WERI-Rb-1 (cell line): ENCODE measurements at regions not wholly inside any gene's neighbourhood (a gene's known extent, or its start where the extent isn't known, plus 50 kb on each side); places are given as distances from the start of the nearest gene placed in this dataset.

Source experiments
- DNase-seq: peaks from one replicate; pipeline ENCODE4 v3.0.0-alpha.2; 2020
- H3K27ac ChIP-seq: fragments of 250-450 bp; sonication (Bioruptor Pico); 2 replicates; pipeline ENCODE4 v1.5.1; 2020; ENCODE audit warnings: mild to moderate bottlenecking, moderate library complexity
- H3K27me3 ChIP-seq: fragments of 250-450 bp; sonication (Bioruptor Pico); 2 replicates; pipeline ENCODE4 v1.5.1; 2021; ENCODE audit warnings: mild to moderate bottlenecking, low read depth, moderate library complexity; ENCODE audit not compliant: insufficient read depth, severe bottlenecking
- H3K36me3 ChIP-seq: fragments of 250-450 bp; sonication (Bioruptor Pico); 2 replicates; pipeline ENCODE4 v1.5.1; 2020; ENCODE audit warnings: mild to moderate bottlenecking, moderate library complexity
- H3K4me3 ChIP-seq: 2 replicates; pipeline ENCODE4 v1.5.1; 2011; ENCODE audit warnings: low read depth, mild to moderate bottlenecking, control low read depth, low read length
- H3K9me3 ChIP-seq: fragments of 250-450 bp; sonication (Bioruptor Pico); 2 replicates; pipeline ENCODE4 v1.5.1; 2021; ENCODE audit warnings: mild to moderate bottlenecking, moderate library complexity; ENCODE audit not compliant: severe bottlenecking
- TF ChIP-seq, protein P1 (sequence below): IDR thresholded peaks from 2 replicates; pipeline ENCODE4 v1.5.1; 2011; ENCODE audit warnings: low read depth, mild to moderate bottlenecking, control low read depth, inconsistent platforms, low read length

DNA sequence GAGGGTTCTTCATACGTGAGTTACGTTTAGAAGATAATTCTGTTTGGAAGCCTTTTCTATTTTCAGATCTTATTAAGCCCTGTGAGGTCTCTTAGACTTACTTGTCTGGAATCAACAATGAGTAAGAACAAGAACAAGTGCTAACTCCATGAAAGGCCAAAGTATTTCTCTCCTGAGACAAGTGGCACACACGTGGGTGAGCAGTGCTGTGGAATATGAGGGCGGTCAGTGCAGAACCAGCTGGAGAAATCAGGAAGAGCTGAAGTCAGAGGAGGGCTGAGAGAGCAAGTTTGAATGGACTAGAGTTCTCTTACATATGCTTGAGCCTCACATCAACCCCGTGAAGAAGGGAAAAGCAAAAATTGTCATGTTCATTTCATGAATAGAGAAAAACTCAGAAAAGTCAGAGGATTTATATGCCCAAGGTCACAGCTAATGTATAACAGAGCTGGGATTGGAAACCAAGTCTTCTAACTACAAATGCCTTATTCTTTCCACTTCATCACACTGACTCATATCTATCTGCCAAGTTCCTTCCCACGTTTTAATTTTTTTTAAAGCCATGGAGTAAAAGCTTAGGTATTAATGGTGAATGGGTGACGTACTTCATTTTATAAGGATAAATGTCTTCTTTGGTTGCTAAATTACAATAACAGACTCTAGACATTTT is 201.3 kb upstream of the DTNBP1 start:
- TF ChIP-seq, protein P1, sequence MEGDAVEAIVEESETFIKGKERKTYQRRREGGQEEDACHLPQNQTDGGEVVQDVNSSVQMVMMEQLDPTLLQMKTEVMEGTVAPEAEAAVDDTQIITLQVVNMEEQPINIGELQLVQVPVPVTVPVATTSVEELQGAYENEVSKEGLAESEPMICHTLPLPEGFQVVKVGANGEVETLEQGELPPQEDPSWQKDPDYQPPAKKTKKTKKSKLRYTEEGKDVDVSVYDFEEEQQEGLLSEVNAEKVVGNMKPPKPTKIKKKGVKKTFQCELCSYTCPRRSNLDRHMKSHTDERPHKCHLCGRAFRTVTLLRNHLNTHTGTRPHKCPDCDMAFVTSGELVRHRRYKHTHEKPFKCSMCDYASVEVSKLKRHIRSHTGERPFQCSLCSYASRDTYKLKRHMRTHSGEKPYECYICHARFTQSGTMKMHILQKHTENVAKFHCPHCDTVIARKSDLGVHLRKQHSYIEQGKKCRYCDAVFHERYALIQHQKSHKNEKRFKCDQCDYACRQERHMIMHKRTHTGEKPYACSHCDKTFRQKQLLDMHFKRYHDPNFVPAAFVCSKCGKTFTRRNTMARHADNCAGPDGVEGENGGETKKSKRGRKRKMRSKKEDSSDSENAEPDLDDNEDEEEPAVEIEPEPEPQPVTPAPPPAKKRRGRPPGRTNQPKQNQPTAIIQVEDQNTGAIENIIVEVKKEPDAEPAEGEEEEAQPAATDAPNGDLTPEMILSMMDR: no peak
- no peak overlapping the region for H3K4me3 ChIP-seq

DNA sequence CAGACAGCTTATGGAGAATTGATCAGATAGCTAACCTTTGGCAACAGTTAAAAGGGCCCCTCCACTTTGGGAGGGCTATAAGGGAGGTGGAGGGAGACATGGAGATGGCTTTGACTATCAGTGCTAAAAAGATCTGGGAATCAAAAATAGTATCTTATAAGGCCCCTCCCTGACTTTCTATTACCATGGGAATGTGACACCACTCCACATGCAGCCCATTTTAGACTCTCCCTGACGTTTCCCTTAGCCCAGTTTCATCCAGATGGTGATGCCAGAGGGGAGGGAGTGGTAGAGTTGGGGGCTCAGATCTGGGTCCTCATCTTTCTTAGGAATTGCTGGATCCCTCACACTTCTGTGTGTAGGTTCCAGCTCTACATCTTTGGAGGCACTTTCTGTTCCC is 200.0 kb upstream of the DTNBP1 start:
- Histone ChIP-seq H3K27me3 (no peaks in the 10 kb centered on the region), H3K4me3 (no peak overlapping the region), H3K36me3 (no peaks in the 10 kb centered on the region), H3K9me3 (no peaks in the 10 kb centered on the region), H3K27ac (no peak overlapping the region)
- no peak for DNase-seq
- TF ChIP-seq, protein P1: no peak

More for the DNA sequence above, 201.3 kb upstream of the DTNBP1 start:
- no peak overlapping the region for H3K27ac ChIP-seq
- H3K27me3 ChIP-seq: no peaks in the 10 kb centered on the region
- DNase-seq: no peak
- H3K36me3 ChIP-seq: no peaks in the 10 kb centered on the region
- no peaks in the 10 kb centered on the region for H3K9me3 ChIP-seq

DNA sequence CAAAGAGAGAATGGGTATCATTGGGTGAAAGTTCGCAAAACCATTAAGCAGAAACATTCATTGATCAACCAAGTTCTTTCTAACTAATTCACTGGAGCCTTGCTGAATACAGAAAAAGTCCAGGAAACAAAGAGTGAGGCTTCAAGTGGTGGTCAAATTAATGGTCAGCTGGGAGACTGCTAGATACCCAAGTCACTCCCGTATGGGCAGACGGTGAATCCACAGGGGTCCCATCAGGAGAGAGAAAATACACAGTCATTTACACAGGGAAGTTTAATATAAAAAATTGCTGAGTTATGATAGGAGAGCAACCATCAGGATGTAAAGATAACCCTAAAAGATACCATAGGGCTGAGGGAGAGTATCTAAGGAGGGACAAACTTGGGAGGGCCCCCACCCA is 198.7 kb upstream of the DTNBP1 start:
- no peaks in the 10 kb centered on the region for H3K27me3 ChIP-seq
- no peak for DNase-seq
- H3K36me3 ChIP-seq: no peaks in the 10 kb centered on the region
- TF ChIP-seq, protein P1: no peak
- no peaks in the 10 kb centered on the region for H3K9me3 ChIP-seq
- H3K4me3 ChIP-seq: no peak overlapping the region
- no peak overlapping the region for H3K27ac ChIP-seq

DNA sequence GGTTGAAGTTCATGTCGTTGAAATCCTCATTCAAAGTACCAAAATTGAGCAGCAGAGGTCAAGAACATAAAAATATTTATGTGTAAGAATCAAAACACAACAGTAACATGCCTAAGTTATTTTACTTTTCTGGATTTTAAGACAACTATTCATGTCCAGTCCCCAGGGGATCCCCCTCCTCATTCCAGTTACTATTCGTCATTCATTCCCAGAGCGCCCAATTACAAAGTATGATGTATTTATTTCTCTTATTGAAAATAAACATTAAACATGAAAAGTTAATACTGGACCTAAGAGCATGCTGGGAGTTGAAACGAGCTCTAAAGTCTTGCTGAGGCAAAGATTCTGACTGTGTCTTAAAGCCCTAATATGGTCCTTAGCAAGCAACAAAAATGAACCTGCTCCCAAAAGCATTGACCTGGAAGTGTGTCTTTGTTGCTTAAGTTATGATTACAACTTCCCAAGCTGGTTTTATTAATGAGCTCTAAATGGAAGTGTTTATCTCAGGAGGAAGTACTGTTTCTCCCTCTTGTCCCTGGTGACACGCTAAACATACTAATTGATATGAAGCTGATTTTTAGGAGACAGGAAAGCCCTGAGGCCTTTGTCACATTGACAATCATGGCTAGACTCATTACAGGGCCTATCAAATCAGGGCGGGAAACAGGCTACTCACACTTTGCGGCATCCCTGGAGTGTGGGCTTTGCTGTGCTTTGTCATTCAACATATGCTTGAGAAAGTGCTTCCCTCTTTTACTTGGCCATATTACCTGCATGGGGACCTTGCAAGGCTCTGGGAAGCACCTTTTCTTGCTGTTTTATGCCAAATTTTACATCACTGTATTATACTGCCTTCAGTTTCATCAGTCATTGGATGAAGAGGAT is 192.2 kb upstream of the DTNBP1 start:
- H3K36me3 ChIP-seq: no peaks in the 10 kb centered on the region
- H3K27me3 ChIP-seq: no peaks in the 10 kb centered on the region
- DNase-seq: no peak
- H3K4me3 ChIP-seq: no peak overlapping the region
- TF ChIP-seq, protein P1: no peak
- peaks cover 3% of the 10 kb centered on the region for H3K9me3 ChIP-seq
- no peak overlapping the region for H3K27ac ChIP-seq

DNA sequence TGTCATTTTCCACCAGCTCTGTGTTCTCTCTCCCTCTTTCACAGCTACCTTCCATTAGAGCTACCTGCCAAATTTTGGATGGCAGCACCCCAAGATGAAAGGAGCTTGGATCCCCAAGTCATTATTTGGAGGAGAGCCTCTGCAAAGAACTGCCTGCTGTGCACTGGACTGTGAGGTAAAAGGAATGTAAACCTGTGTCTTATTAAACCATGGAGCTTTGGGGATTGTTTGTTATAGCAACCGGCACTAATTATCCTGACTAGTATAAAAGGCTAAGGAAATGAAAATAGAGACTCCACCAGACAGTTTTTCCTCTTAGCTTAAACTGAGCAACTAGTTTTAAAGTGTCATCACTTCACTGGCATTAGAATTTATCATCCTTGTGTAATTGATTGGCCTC is 191.6 kb upstream of the DTNBP1 start:
- H3K36me3 ChIP-seq: no peaks in the 10 kb centered on the region
- DNase-seq: no peak
- TF ChIP-seq, protein P1: no peak
- H3K27me3 ChIP-seq: no peaks in the 10 kb centered on the region
- peaks cover 3% of the 10 kb centered on the region for H3K9me3 ChIP-seq
- H3K4me3 ChIP-seq: no peak overlapping the region
- H3K27ac ChIP-seq: no peak overlapping the region
